ENCODE measurements at regions not wholly inside any gene's neighbourhood (a gene's known extent, or its start where the extent isn't known, plus 50 kb on each side); places are given as distances from the start of the nearest gene placed in this dataset.

- POLR2A ChIA-PET (ENCODE audit: low non-redundant PET) = no interaction called here
- TF ChIP-seq EZH2 (IDR thresholded peaks at IDR 0.05; ENCODE audit: borderline replicate concordance, low read depth, low read length, poor library complexity, severe bottlenecking) = no peak
- no peak for TF ChIP-seq CTCF (conservative IDR thresholded peaks at IDR 0.05; ENCODE audit: low read depth, low read length)
- no peaks in the 10 kb centered on the region for H3K9me3 ChIP-seq (ENCODE audit: low read depth, low read length, poor library complexity, severe bottlenecking)
- no peaks in the 10 kb centered on the region for H3K36me3 ChIP-seq (ENCODE audit: insufficient read depth, low read length, poor library complexity, severe bottlenecking)
- H3K27me3 ChIP-seq (replicated peaks; ENCODE audit: insufficient read depth, low read depth, low read length, poor library complexity) = peaks cover 10% of the 10 kb centered on the region
- CTCF ChIA-PET = no interaction called here
- intact Hi-C loops (cut with micrococcal nuclease; ENCODE audit: unreplicated experiment) = no loop called here
- H3K27ac ChIP-seq (ENCODE audit: low read depth, low read length, poor library complexity, severe bottlenecking) = no peak overlapping the region
- no peaks in the 10 kb centered on the region for H3K4me1 ChIP-seq (ENCODE audit: insufficient read depth, low read length, poor library complexity, severe bottlenecking)
- H3K4me3 ChIP-seq (ENCODE audit: low read depth, low read length, poor library complexity, severe bottlenecking) = no peak overlapping the region
- no peak for DNase-seq (ENCODE audit: low spot score)
- no TSS peak for BruUV-seq (replicated peaks)
Observed at GRCh38 chr12:3973269-3973884, 100.2 kb upstream of the PARP11 start.

GRCh38 chr12:3972576-3972975, 99.4 kb upstream of the PARP11 start:
- no TSS peak for BruUV-seq (replicated peaks)
- H3K4me1 ChIP-seq (ENCODE audit: insufficient read depth, low read length, poor library complexity, severe bottlenecking) = no peaks in the 10 kb centered on the region
- no peaks in the 10 kb centered on the region for H3K9me3 ChIP-seq (ENCODE audit: low read depth, low read length, poor library complexity, severe bottlenecking)
- TF ChIP-seq CTCF (conservative IDR thresholded peaks at IDR 0.05; ENCODE audit: low read depth, low read length) = no peak
- no peak for TF ChIP-seq EZH2 (IDR thresholded peaks at IDR 0.05; ENCODE audit: borderline replicate concordance, low read depth, low read length, poor library complexity, severe bottlenecking)
- intact Hi-C loops (cut with micrococcal nuclease; ENCODE audit: unreplicated experiment) = no loop called here
- CTCF ChIA-PET = no interaction called here
- no peak overlapping the region for H3K27ac ChIP-seq (ENCODE audit: low read depth, low read length, poor library complexity, severe bottlenecking)
- no peak overlapping the region for H3K4me3 ChIP-seq (ENCODE audit: low read depth, low read length, poor library complexity, severe bottlenecking)
- POLR2A ChIA-PET (ENCODE audit: low non-redundant PET) = no interaction called here
- no peaks in the 10 kb centered on the region for H3K36me3 ChIP-seq (ENCODE audit: insufficient read depth, low read length, poor library complexity, severe bottlenecking)
- DNase-seq (ENCODE audit: low spot score) = no peak
- H3K27me3 ChIP-seq (replicated peaks; ENCODE audit: insufficient read depth, low read depth, low read length, poor library complexity) = peaks cover 10% of the 10 kb centered on the region

DNA sequence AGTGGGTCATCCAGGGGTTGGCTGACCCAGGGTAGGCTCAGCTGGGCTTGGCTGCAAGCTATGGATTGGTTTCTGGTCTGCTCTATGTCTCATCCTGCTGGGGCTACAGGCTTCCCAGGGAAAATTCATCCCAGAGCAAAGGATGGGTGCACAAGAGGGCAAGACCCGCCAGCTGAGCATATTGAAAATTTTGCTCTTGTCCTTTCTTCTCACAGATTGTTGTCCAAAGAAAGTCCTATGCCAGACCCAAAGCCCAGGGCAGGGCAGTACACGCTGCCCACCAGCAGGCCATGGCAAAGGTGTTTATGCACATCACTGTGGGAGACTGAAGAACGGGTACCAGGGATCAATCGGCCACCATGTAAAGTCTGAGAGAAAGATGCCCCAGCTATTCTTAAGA, 95.3 kb upstream of the PARP11 start:
- Histone ChIP-seq H3K4me1 (ENCODE audit: insufficient read depth, low read length, poor library complexity, severe bottlenecking) (no peaks in the 10 kb centered on the region), H3K36me3 (ENCODE audit: insufficient read depth, low read length, poor library complexity, severe bottlenecking) (no peaks in the 10 kb centered on the region), H3K27me3 (replicated peaks; ENCODE audit: insufficient read depth, low read depth, low read length, poor library complexity) (peaks cover 6% of the 10 kb centered on the region), H3K9me3 (ENCODE audit: low read depth, low read length, poor library complexity, severe bottlenecking) (no peaks in the 10 kb centered on the region), H3K27ac (ENCODE audit: low read depth, low read length, poor library complexity, severe bottlenecking) (no peak overlapping the region), H3K4me3 (ENCODE audit: low read depth, low read length, poor library complexity, severe bottlenecking) (no peak overlapping the region)
- intact Hi-C loops (cut with micrococcal nuclease; ENCODE audit: unreplicated experiment) = no loop called here
- CTCF ChIA-PET = no interaction called here
- DNase-seq (ENCODE audit: low spot score) = no peak
- POLR2A ChIA-PET (ENCODE audit: low non-redundant PET) = interaction anchor here (0.5 kb wide), 1 partner anchor 964 kb away, joined by 17 read pairs; no protein-coding TSS in a partner anchor
- TF ChIP-seq EZH2 (IDR thresholded peaks at IDR 0.05; ENCODE audit: borderline replicate concordance, low read depth, low read length, poor library complexity, severe bottlenecking) (no peak), CTCF (conservative IDR thresholded peaks at IDR 0.05; ENCODE audit: low read depth, low read length) (no peak)
- no TSS peak for BruUV-seq (replicated peaks)

Measured in A673 (cell line).